GM19023 (cell line): ENCODE measurements at regions not wholly inside any gene's neighbourhood (a gene's known extent, or its start where the extent isn't known, plus 50 kb on each side); places are given as distances from the start of the nearest gene placed in this dataset.

Experiments
- ATAC-seq: cut with Tn5 transposase; IDR thresholded peaks from one replicate; pipeline ENCODE4 v1.9.1; 2021; ENCODE audit warnings: mild to moderate bottlenecking, moderate library complexity; ENCODE audit not compliant: unreplicated experiment

DNA sequence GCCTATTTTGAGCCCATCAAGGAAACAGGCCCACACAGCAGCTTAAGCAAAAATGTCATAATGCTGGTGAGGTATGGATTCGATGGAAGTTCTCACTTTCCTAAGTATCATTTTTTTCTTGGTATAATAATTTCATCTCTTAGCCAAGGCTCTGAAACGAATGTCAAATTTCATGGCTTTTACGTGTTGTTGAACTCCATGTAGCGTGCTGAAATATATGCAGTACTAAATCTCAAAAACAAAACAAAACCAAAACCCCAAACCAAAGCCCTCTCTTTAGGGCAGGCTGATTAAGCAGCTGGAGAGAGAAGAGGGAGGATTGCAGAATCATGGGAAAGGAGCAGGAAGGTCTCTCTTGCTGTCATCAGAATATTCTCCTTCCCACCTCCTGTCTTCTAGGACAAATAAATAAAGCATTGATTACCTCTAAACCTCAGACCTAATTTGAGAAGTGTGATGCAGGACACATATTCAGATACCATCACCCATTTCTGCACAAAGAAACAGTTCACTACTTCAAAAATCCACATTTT lies 58.3 kb downstream of the TMEM174 start:
- ATAC-seq, result no peak

GRCh38 chr5:73230264-73231245 lies 57.6 kb downstream of the TMEM174 start:
- no peak for ATAC-seq

DNA sequence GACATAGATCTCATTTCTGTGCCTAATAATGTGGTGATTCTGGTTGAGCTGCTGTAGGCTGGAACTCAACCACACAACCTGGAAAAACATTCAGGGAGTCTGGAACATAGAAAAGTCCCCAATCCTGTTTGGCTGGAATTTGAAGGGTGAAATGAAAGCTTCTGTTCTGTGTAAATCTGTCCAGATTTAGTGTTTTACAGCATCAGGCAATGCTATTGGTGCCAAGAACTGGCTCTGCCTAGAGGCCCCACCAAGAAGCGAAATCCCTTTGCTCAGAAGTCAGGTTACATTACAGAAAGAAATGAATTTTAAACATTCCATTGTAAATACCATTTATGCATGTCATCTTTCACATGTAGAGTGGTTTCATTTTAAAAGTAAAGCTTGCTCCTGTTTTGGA lies 56.3 kb downstream of the TMEM174 start:
- ATAC-seq, result no peak

- no peak for ATAC-seq
These were observed 55.1 kb downstream of the TMEM174 start for GRCh38 chr5:73228052-73228451.
